GM12875 (cell line): ENCODE measurements at regions not wholly inside any gene's neighbourhood (a gene's known extent, or its start where the extent isn't known, plus 50 kb on each side); places are given as distances from the start of the nearest gene placed in this dataset.
"Not testable (repeated sequence)": the region's sequence is repeated elsewhere in the genome, so short reads cannot be mapped to it uniquely, and the experiment has no call there.

Source experiments
- H3K4me3 ChIP-seq: one replicate; pipeline ENCODE4 v1.5.1; 2011; ENCODE audit warnings: low read depth, low read length, control low read depth
- TF ChIP-seq, protein P1 (sequence below): IDR thresholded peaks from 2 replicates; pipeline ENCODE4 v1.5.1; 2011; ENCODE audit warnings: low read depth, mild to moderate bottlenecking, control low read depth, inconsistent platforms, low read length, moderate library complexity, borderline replicate concordance; ENCODE audit not compliant: insufficient read depth

DNA sequence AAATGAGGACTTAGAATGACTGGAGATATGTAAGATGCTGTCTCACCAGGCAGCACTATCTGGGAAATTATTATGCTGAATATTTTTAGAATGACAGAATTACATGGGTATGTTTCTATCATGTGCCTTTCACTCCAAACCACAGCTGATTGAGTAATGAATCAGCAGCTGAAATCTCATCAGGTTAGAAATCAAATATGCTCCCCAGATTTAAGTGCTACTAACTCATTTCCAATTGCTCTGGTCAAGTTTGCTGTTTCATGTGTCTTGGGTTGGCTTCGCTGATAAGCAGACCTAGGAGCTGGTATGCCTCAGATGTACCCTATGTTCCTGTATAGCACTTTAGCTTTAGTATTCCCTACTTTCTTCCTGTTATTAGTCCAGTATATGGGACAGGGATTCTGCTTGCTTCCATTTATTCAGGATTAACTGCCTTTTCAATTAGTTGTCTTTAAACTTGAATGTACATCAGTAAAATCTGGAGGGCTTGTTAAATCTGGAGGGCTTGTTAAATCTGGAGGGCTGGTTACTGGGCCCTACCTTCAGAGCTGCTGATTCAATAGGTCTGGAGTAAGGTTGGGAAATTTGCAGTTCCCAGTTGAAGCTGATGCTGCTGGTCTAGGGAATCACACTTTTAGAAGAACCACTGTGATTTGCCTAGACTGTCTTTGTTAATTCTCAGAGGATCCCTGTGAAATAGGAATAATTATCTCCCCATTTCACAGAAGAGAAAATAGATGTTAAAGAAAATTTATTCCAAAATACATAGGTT, 172.9 kb downstream of the DKK1 start:
- TF ChIP-seq, protein P1, sequence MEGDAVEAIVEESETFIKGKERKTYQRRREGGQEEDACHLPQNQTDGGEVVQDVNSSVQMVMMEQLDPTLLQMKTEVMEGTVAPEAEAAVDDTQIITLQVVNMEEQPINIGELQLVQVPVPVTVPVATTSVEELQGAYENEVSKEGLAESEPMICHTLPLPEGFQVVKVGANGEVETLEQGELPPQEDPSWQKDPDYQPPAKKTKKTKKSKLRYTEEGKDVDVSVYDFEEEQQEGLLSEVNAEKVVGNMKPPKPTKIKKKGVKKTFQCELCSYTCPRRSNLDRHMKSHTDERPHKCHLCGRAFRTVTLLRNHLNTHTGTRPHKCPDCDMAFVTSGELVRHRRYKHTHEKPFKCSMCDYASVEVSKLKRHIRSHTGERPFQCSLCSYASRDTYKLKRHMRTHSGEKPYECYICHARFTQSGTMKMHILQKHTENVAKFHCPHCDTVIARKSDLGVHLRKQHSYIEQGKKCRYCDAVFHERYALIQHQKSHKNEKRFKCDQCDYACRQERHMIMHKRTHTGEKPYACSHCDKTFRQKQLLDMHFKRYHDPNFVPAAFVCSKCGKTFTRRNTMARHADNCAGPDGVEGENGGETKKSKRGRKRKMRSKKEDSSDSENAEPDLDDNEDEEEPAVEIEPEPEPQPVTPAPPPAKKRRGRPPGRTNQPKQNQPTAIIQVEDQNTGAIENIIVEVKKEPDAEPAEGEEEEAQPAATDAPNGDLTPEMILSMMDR, result no peak

DNA sequence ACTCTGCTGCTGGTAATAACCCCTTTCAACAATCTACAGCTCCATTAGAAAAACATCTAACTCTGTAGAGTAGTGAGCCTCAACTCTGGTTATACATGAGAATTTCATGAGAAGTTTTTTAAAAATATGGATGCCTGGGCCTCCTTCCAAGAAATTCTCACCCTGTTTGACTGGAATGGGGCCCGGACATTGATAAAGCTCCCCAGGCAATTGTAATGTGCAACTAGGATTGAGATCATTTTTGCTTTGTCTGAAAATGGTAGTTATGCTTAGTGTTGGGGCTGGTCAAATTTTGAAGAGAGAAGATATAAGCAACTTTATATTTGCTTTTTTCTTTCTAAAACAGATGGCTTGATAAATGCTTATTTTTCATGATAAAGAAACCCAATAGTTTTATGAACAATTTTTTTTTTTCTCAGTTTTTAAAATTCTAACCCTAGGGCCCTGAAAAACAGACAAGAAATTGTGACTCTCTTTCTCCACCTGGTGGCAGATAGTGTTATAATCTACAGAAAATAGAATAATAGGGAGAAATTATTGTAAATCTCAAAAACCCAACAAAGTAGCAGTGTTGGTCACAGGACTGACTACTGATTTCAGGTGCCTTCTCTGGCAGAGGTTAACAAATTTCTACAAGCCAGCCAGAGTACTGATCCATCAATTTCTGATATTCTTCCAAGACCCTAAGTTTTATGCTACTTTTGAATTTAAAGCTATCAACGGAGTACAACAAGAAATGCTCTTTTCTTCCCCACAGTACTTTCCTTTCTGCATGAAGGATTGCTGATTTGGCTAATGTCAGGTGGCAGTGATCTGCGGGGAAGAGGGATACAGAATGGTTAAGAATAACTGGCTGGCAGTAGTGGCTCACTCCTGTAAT, 174.8 kb downstream of the DKK1 start:
- H3K4me3 ChIP-seq, result no peak overlapping the region
- TF ChIP-seq, protein P1, result no peak

More for the DNA sequence above, 172.9 kb downstream of the DKK1 start:
- H3K4me3 ChIP-seq, result no peak overlapping the region

DNA sequence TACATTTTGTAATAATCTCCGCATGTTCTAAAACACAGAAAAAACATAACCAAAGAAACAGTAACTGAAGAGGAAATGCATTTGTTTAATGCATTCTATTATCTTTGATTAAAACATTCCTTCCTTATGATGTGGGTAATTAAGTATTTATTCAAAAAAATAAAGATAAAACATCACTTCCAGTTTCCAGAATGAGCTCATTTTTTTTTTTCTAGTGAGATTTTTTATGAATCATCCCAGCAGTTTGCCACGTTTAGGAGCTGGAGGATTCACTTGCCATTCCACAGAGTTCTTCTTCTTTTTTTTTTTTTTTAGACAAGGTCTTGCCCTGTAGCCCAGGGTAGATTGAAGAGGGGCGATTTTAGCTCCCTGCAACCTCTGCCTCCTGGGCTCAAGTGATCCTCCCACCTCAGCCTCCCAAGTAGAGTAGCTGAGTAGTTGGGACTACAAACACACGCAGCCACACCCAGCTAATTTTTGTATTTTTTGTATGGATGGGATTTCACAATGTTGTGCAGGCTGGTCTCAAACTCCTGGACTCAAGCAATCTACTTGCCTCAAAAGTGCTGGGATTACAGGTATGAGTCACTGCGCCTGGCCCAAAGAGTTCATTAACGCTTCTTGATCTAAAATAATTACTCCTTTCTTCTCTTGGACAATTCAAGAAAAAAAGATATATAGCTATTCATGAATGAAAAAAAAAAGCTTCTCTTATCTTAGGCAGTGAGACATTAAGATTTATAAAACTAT, 177.3 kb downstream of the DKK1 start:
- H3K4me3 ChIP-seq, result no peak overlapping the region
- TF ChIP-seq, protein P1, result no peak

DNA sequence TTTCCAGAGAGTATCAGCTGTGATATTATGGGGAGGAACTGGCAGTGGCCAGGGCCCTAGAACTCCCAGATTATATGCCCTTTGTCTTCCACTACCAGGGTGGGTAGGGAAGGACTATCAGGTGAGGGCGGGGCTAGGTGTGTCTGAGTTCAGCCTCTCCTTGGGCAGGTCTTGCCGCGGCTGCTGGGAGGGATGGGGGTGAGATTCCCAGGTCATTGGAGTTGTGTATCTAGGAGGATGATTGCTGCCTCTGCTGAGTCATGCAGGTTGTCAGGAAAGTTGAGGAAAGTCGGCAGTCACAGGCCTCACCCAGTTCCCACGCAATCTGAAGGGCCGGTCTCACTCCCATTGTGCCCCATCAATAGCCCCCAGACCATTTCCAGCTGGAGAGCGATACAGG, 185.2 kb downstream of the DKK1 start:
- no peak overlapping the region for H3K4me3 ChIP-seq
- TF ChIP-seq, protein P1, result no peak

DNA sequence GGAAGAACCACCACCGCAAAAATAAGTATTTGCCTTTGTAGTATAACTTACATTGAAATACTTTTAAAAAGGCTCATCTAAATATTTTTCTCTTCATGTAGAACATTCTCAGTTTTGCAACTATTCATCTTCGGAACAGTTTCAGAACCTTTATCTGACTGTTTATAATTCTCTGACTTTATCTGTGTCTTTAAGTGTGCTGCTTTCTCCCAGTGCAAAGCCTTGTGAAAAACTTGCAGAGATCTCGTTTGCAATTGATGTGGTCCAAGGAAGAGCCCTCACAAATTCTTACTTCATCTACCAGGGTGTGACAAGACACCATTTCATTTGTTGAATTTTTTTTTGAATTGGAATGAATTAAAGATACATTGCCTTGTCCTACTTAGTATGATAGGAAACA, 186.4 kb downstream of the DKK1 start:
- H3K4me3 ChIP-seq, result no peak overlapping the region

DNA sequence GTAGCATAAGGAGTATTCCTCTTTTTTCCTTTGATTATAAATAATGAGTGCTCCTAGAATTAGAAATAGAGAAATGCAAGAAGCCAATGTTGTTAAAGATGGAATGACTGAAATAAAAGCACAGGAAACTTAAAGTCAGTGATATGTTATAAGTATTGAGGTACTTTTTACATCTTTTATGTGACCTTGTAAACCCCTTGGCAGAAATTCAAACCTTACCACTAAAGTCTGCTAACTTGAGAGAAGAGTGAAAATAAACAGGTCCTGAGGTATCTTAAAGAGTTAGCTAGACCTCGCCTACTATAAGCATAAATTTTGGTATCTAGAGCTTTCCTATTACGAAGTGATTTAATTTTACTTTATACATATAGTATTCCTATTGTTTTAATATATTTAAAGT, 188.2 kb downstream of the DKK1 start:
- TF ChIP-seq, protein P1, result no peak

More for the DNA sequence above, 186.4 kb downstream of the DKK1 start:
- TF ChIP-seq, protein P1, result no peak

DNA sequence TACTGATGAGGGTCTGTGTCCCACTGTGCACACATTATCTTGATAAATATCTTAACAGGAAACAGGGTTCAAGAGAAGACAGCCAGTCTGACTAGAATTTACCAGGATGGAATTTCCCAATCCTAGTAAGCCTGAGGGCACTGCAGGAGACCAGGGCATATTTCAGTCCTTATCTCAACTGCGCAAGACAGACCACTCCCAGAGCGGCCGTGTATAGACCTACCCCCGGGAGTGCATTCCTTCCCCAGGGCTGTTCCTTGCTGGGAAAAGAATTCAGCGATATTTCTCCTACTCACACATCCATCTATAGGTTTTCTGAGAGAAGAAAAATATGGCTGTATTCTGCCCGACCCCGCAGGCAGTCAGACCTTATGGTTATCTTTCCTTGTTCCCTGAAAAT, 191.3 kb downstream of the DKK1 start:
- H3K4me3 ChIP-seq, result not testable (repeated sequence)

More for the DNA sequence above, 188.2 kb downstream of the DKK1 start:
- no peak overlapping the region for H3K4me3 ChIP-seq
